Stimulated activated effector memory CD8-positive, alpha-beta T cell treated with anti-CD3 and anti-CD28 coated beads, Interleukin-12 subunit alpha, Interleukin-12 subunit beta, amount 100 ng/mL, for 72 hours (primary cell): ENCODE measurements at regions not wholly inside any gene's neighbourhood (a gene's known extent, or its start where the extent isn't known, plus 50 kb on each side); places are given as distances from the start of the nearest gene placed in this dataset.

Source experiments
- ATAC-seq: fragments of 150-1000 bp; cut with Tn5 transposase; 2 replicates; pipeline ENCODE4 v1.10.0; 2021
- DNase-seq, 2 donors: peaks; one replicate each; pipeline ENCODE4 v3.0.0; 2021 to 2022; ENCODE audit warnings: low spot score in 2 of 2
- H3K27ac Mint-ChIP-seq: one replicate; pipeline ENCODE4 v1.8.0; 2022; ENCODE audit warnings: mild to moderate bottlenecking, mixed read lengths
- H3K36me3 Mint-ChIP-seq: one replicate; pipeline ENCODE4 v1.8.0; 2022; ENCODE audit warnings: mild to moderate bottlenecking, mixed read lengths
- H3K4me1 Mint-ChIP-seq: one replicate; pipeline ENCODE4 v1.8.0; 2022; ENCODE audit warnings: mixed read lengths
- H3K4me3 Mint-ChIP-seq: one replicate; pipeline ENCODE4 v1.8.0; 2022; ENCODE audit warnings: mild to moderate bottlenecking, mixed read lengths
- H3K9me3 Mint-ChIP-seq: one replicate; pipeline ENCODE4 v1.8.0; 2022; ENCODE audit warnings: mixed read lengths

GRCh38 chr18:64273724-64274123, 124.8 kb upstream of the LINC00305 start:
- H3K9me3 Mint-ChIP-seq = peaks cover 12% of the 10 kb centered on the region
- no peaks in the 10 kb centered on the region for H3K4me1 Mint-ChIP-seq
- ATAC-seq = no peak
- no peaks in the 10 kb centered on the region for H3K36me3 Mint-ChIP-seq
- H3K4me3 Mint-ChIP-seq = no peak overlapping the region
- H3K27ac Mint-ChIP-seq = no peak overlapping the region
- DNase-seq = no peak

- Mint-ChIP-seq H3K4me3 (no peak overlapping the region), H3K9me3 (peaks cover 9% of the 10 kb centered on the region), H3K4me1 (no peaks in the 10 kb centered on the region), H3K36me3 (no peaks in the 10 kb centered on the region), H3K27ac (no peak overlapping the region)
- DNase-seq (no peak), ATAC-seq (no peak)
Observed at GRCh38 chr18:64271975-64272659, 123.2 kb upstream of the LINC00305 start.

GRCh38 chr18:64271246-64271645, 122.4 kb upstream of the LINC00305 start:
- Mint-ChIP-seq H3K9me3 (peaks cover 5% of the 10 kb centered on the region), H3K27ac (no peak overlapping the region), H3K4me3 (no peak overlapping the region), H3K36me3 (no peaks in the 10 kb centered on the region), H3K4me1 (no peaks in the 10 kb centered on the region)
- ATAC-seq (no peak), DNase-seq (no peak)

DNA sequence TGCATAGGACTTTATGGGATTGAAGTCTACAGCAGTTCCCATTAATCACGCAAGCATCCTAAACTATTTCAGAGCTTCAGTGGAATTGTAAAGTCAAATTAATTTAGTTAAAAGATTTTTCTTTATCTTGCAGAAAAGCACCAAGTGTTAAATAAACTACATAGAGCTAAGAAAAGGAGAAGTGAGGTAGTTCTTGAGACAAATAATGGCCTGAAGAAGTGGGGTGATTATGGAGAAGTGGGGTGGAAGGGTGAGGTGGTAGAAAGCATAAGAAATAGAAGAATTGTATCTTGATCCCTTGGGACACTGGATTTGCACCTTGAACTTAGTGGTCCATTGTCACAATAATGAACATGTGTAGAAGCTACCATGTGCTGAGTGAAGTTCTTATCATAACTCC, 121.7 kb upstream of the LINC00305 start:
- Mint-ChIP-seq H3K4me3 (no peak overlapping the region), H3K36me3 (no peaks in the 10 kb centered on the region), H3K9me3 (peaks cover 5% of the 10 kb centered on the region), H3K4me1 (no peaks in the 10 kb centered on the region), H3K27ac (no peak overlapping the region)
- ATAC-seq (no peak), DNase-seq (no peak)

DNA sequence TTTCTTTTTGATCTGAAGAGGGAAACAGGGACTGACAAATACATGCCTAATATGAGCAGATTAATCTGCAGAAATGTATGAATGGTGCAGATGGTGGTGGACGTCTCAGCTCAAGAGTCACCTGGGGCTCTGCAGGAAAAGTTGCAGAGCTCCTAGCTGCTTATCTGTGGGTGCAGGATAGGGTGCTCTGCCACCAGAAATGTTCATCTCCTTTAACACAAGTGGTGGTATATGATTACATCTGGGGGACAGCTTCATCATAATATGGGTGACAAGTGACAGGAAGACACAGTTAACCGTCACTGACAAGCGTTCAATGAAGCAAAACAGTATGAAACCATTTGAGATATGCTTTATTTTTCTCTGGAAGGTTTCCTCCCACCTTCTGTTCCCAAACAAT, 121.2 kb upstream of the LINC00305 start:
- peaks cover 5% of the 10 kb centered on the region for H3K9me3 Mint-ChIP-seq
- H3K27ac Mint-ChIP-seq = no peak overlapping the region
- no peaks in the 10 kb centered on the region for H3K36me3 Mint-ChIP-seq
- ATAC-seq (no peak), DNase-seq (no peak)
- no peak overlapping the region for H3K4me3 Mint-ChIP-seq
- H3K4me1 Mint-ChIP-seq = no peaks in the 10 kb centered on the region

- H3K27ac Mint-ChIP-seq = no peak overlapping the region
- no peaks in the 10 kb centered on the region for H3K4me1 Mint-ChIP-seq
- ATAC-seq (no peak), DNase-seq (no peak)
- H3K36me3 Mint-ChIP-seq = no peaks in the 10 kb centered on the region
- H3K9me3 Mint-ChIP-seq = peaks cover 6% of the 10 kb centered on the region
- H3K4me3 Mint-ChIP-seq = no peak overlapping the region
Observed at GRCh38 chr18:64264171-64264570, 115.3 kb upstream of the LINC00305 start.

- Mint-ChIP-seq H3K4me1 (no peaks in the 10 kb centered on the region), H3K4me3 (no peak overlapping the region), H3K27ac (no peak overlapping the region), H3K9me3 (peaks cover 5% of the 10 kb centered on the region), H3K36me3 (no peaks in the 10 kb centered on the region)
- DNase-seq (no peak), ATAC-seq (no peak)
Observed at GRCh38 chr18:64260810-64261209, 111.9 kb upstream of the LINC00305 start.

DNA sequence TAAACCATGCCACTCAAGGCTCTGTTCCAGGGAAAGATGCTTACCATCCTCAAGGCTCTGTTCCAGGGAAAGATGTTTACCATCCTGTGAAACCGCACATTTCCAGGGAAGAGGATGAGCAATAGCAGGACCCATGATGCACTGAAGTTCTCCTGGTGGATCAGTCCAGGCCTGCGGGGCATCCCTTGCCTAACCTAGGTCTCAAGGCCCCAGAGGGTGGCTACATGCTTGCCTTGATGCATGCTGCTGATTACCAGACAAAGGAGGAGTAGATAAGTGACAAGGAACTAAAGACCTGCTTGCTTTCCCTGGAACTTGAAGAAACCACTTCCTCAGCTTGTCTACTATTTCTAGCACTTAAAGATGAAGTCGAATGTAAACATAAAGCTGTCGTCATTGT, 111.0 kb upstream of the LINC00305 start:
- Mint-ChIP-seq H3K36me3 (no peaks in the 10 kb centered on the region), H3K9me3 (peaks cover 7% of the 10 kb centered on the region), H3K27ac (no peak overlapping the region), H3K4me1 (no peaks in the 10 kb centered on the region), H3K4me3 (no peak overlapping the region)
- DNase-seq (no peak), ATAC-seq (no peak)

DNA sequence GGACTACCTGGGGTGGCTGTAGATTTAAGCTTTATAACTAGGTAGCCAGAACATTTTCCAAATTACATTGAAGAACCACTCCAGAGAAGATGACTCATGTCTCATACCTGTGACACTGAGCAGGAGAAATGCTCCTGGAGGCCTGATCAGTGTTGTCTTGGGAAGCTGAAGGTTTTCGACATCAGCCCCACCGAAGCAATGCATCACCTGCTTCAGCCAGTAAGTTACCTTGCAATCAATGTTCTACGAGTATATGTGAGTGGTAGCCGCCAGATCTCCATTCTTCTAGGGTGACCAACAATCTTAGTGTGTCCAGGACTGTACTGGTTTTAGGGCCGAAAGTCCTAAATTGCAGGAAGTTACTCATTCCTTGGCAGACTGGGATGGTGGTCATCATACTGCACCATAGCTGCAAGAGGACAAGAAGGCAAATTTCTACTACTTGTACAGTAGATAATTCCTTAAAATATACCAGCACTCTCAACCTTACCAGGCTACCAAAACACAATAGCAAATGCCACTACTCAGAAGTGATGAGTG, 109.3 kb upstream of the LINC00305 start:
- Mint-ChIP-seq H3K4me3 (no peak overlapping the region), H3K9me3 (peaks cover 7% of the 10 kb centered on the region), H3K27ac (no peak overlapping the region), H3K4me1 (no peaks in the 10 kb centered on the region), H3K36me3 (no peaks in the 10 kb centered on the region)
- ATAC-seq = no peak
- no peak for DNase-seq

DNA sequence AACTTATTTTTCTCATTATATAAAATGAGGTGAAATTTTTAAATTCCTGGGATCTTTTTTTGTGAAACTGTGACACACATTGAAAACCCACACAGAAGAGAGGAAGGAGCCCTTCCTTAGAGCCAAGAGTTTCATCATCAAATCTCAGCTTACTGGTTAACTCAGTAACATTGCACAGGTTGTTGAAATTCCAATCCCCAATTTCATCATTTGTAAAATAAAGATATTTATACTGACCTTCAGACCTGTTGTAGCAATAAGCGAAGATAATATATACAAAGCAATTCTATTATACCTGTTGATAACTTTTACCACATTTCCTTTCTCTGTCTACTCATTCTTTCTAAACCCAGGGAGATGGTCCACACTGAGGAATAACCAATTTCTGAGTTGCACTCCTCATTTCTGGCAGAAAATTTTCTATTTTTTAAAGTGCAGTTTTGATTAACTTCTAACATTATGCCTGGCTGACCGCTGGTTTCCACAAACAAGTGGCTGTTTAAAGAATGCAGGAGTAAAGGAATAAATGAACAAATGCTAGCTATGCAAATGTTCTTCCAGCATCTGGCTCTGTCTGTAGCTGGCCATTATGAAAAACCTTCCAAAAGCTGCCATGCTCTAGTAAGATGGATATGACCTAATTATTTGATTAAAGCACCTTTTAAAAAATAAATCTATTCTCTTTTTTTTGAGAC, 105.7 kb upstream of the LINC00305 start:
- Mint-ChIP-seq H3K9me3 (peaks cover 4% of the 10 kb centered on the region), H3K36me3 (no peaks in the 10 kb centered on the region), H3K4me1 (no peaks in the 10 kb centered on the region), H3K27ac (no peak overlapping the region), H3K4me3 (no peak overlapping the region)
- DNase-seq (no peak), ATAC-seq (no peak)

GRCh38 chr18:64253873-64254272, 105.0 kb upstream of the LINC00305 start:
- no peak overlapping the region for H3K27ac Mint-ChIP-seq
- ATAC-seq (no peak), DNase-seq (no peak)
- H3K9me3 Mint-ChIP-seq = peaks cover 6% of the 10 kb centered on the region
- no peaks in the 10 kb centered on the region for H3K36me3 Mint-ChIP-seq
- no peaks in the 10 kb centered on the region for H3K4me1 Mint-ChIP-seq
- H3K4me3 Mint-ChIP-seq = no peak overlapping the region

- no peak for DNase-seq
- Mint-ChIP-seq H3K36me3 (no peaks in the 10 kb centered on the region), H3K4me1 (no peaks in the 10 kb centered on the region), H3K27ac (no peak overlapping the region), H3K4me3 (no peak overlapping the region), H3K9me3 (peaks cover 6% of the 10 kb centered on the region)
- no peak for ATAC-seq
Observed at GRCh38 chr18:64253222-64253621, 104.3 kb upstream of the LINC00305 start.

- H3K9me3 Mint-ChIP-seq = peaks cover 6% of the 10 kb centered on the region
Observed at GRCh38 chr18:64248836-64249235, 99.9 kb upstream of the LINC00305 start.

GRCh38 chr18:64245126-64245861, 96.4 kb upstream of the LINC00305 start:
- ATAC-seq = no peak
- DNase-seq = no peak
- Mint-ChIP-seq H3K9me3 (peaks cover 6% of the 10 kb centered on the region), H3K36me3 (no peaks in the 10 kb centered on the region), H3K4me3 (no peak overlapping the region), H3K27ac (no peak overlapping the region), H3K4me1 (no peaks in the 10 kb centered on the region)

More at GRCh38 chr18:64248836-64249235, 99.9 kb upstream of the LINC00305 start:
- DNase-seq = no peak
- Mint-ChIP-seq H3K4me1 (no peaks in the 10 kb centered on the region), H3K36me3 (no peaks in the 10 kb centered on the region), H3K27ac (no peak overlapping the region), H3K4me3 (no peak overlapping the region)
- ATAC-seq = no peak

DNA sequence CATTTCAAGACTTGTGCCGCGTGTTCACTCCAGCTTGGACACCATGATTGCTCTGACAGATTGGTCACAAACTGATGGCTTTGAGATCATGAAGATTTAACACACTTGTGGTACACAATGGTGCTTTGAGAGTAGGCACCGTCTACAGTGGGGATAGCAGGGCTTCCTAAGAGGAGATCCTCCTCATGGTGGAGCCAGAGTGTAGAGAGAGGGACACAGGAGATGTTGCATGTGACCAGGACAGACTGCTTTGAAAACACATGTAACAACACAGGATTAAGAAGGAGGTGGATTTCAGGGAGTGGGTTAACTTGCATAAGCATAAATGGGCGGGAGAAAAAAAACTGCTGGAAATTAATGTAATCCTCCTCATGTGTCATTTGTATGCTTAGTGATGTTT, 95.7 kb upstream of the LINC00305 start:
- no peak for ATAC-seq
- no peak overlapping the region for H3K4me3 Mint-ChIP-seq
- no peak for DNase-seq
- H3K9me3 Mint-ChIP-seq = peaks cover 5% of the 10 kb centered on the region
- H3K4me1 Mint-ChIP-seq = no peaks in the 10 kb centered on the region
- no peaks in the 10 kb centered on the region for H3K36me3 Mint-ChIP-seq
- H3K27ac Mint-ChIP-seq = no peak overlapping the region
